CD14-positive monocyte (primary cell): ENCODE measurements at regions not wholly inside any gene's neighbourhood (a gene's known extent, or its start where the extent isn't known, plus 50 kb on each side); places are given as distances from the start of the nearest gene placed in this dataset.
"Not testable (repeated sequence)": the region's sequence is repeated elsewhere in the genome, so short reads cannot be mapped to it uniquely, and the experiment has no call there.

Experiments used
- DNase-seq, 3 donors: peaks; one replicate each; pipeline ENCODE4 v3.0.0-alpha.2; 2011 to 2022
- H2AFZ ChIP-seq: 2 replicates; pipeline ENCODE4 v1.6.0; 2012; ENCODE audit warnings: mild to moderate bottlenecking, low read depth, low read length, inconsistent platforms; ENCODE audit not compliant: insufficient read depth, poor library complexity, severe bottlenecking
- H3K27ac ChIP-seq, 2 donors: 1 replicate in 1 of 2; 2 replicates in 1 of 2; pipeline ENCODE4 v1.5.1; 2012 to 2013; ENCODE audit warnings: low read length in 2 of 2, control low read depth in 1 of 2, inconsistent platforms in 1 of 2, low read depth in 1 of 2, mild to moderate bottlenecking in 1 of 2
- H3K27me3 ChIP-seq, 2 donors: one replicate each; pipeline versions ENCODE4 v1.6.0 to v1.6.1; 2011 to 2013; ENCODE audit warnings: low read length in 2 of 2; ENCODE audit not compliant: control insufficient read depth in 2 of 2, insufficient read depth in 2 of 2
- H3K36me3 ChIP-seq, 2 donors: replicated peaks in 1 of 2; 1 replicate in 1 of 2; 2 replicates in 1 of 2; pipeline versions ENCODE4 v1.5.1 to v1.6.1; 2012 to 2013; ENCODE audit warnings: low read length in 2 of 2, control low read depth in 1 of 2, inconsistent platforms in 1 of 2, mild to moderate bottlenecking in 1 of 2; ENCODE audit not compliant: insufficient read depth in 2 of 2, control insufficient read depth in 1 of 2
- H3K4me1 ChIP-seq, 2 donors: 1 replicate in 1 of 2; 2 replicates in 1 of 2; pipeline versions ENCODE4 v1.5.1 to v1.6.1; 2012 to 2013; ENCODE audit warnings: low read length in 2 of 2, control low read depth in 1 of 2, inconsistent platforms in 1 of 2, mild to moderate bottlenecking in 1 of 2, moderate library complexity in 1 of 2; ENCODE audit not compliant: insufficient read depth in 2 of 2, control insufficient read depth in 1 of 2
- H3K4me2 ChIP-seq: replicated peaks from 2 replicates; pipeline ENCODE3; 2012; ENCODE audit warnings: low read length, moderate library complexity, mild to moderate bottlenecking; ENCODE audit not compliant: poor library complexity, severe bottlenecking; ENCODE audit errors: extremely low read depth
- H3K4me3 ChIP-seq, 3 experiments: fragments of 200-600 bp in 1 of 3; sonication (generic) in 1 of 3; replicated peaks in 1 of 3; 1 replicate in 2 of 3; 2 replicates in 1 of 3; pipeline ENCODE4 v1.5.1; 2011 to 2013; ENCODE audit warnings: low read length in 3 of 3, mild to moderate bottlenecking in 3 of 3, control low read depth in 2 of 3, low read depth in 2 of 3, inconsistent platforms in 1 of 3, moderate library complexity in 1 of 3
- H3K79me2 ChIP-seq: 2 replicates; pipeline ENCODE4 v1.6.0; 2012; ENCODE audit warnings: mild to moderate bottlenecking, control low read depth, inconsistent platforms, low read length, moderate library complexity; ENCODE audit not compliant: insufficient read depth
- H3K9ac ChIP-seq: 2 replicates; pipeline ENCODE4 v1.6.0; 2017; ENCODE audit warnings: low read length, mild to moderate bottlenecking; ENCODE audit not compliant: insufficient read depth, poor library complexity, severe bottlenecking
- H3K9me3 ChIP-seq, 2 donors: replicated peaks in 1 of 2; 1 replicate in 1 of 2; 2 replicates in 1 of 2; pipeline versions ENCODE4 v1.5.1 to v1.6.1; 2012 to 2013; ENCODE audit warnings: low read length in 2 of 2, control low read depth in 1 of 2; ENCODE audit not compliant: control insufficient read depth in 1 of 2, insufficient read depth in 1 of 2
- H4K20me1 ChIP-seq: 2 replicates; pipeline ENCODE4 v1.6.0; 2012; ENCODE audit warnings: mild to moderate bottlenecking, low read length, control low read depth, moderate library complexity; ENCODE audit not compliant: insufficient read depth
- H3K27ac Mint-ChIP-seq, 7 donors: one replicate each; pipeline ENCODE4 v1.8.0; 2020; ENCODE audit warnings: mild to moderate bottlenecking in 7 of 7, mixed read lengths in 7 of 7, moderate library complexity in 6 of 7, inconsistent platforms in 2 of 7
- H3K27me3 Mint-ChIP-seq, 3 donors: one replicate each; pipeline ENCODE4 v1.8.0; 2021 to 2022; ENCODE audit warnings: low read depth in 3 of 3, mild to moderate bottlenecking in 3 of 3, mixed read lengths in 3 of 3, moderate library complexity in 3 of 3, inconsistent platforms in 1 of 3
- H3K36me3 Mint-ChIP-seq, 2 donors: one replicate each; pipeline ENCODE4 v1.8.0; 2020; ENCODE audit warnings: mixed read lengths in 2 of 2, inconsistent platforms in 1 of 2, mild to moderate bottlenecking in 1 of 2
- H3K4me1 Mint-ChIP-seq: one replicate; pipeline ENCODE4 v1.8.0; 2020; ENCODE audit warnings: mild to moderate bottlenecking, mixed read lengths
- H3K4me3 Mint-ChIP-seq, 2 donors: one replicate each; pipeline ENCODE4 v1.8.0; 2020; ENCODE audit warnings: mild to moderate bottlenecking in 2 of 2, mixed read lengths in 2 of 2, moderate library complexity in 1 of 2
- H3K9me3 Mint-ChIP-seq, 7 donors: one replicate each; pipeline ENCODE4 v1.8.0; 2020 to 2022; ENCODE audit warnings: mixed read lengths in 7 of 7, mild to moderate bottlenecking in 6 of 7, moderate library complexity in 6 of 7, inconsistent platforms in 2 of 7
- WGBS: methylation state at CpG from one replicate; pipeline ENCODE4 v1.1.5; 2013; ENCODE audit warnings: missing lambda C conversion rate; ENCODE audit not compliant: insufficient coverage; 5-methylcytosine and 5-hydroxymethylcytosine counted together
- intact Hi-C, 2 donors: fragments of 100-400 bp; cut with micrococcal nuclease; formaldehyde crosslinking; loops; one replicate each; pipeline versions ENCODE4 v1.15.0 to v1.15.1; 2023
- TF ChIP-seq, protein P1 (sequence below): fragments of 200-600 bp; IDR thresholded peaks from one replicate; pipeline ENCODE4 v1.8.0; 2022; ENCODE audit warnings: antibody characterized with exemption, mild to moderate bottlenecking

- H3K27ac ChIP-seq, result no peak overlapping the region
- intact Hi-C loops, result no loop called here
- DNase-seq, result no peak
- WGBS, result no CpG with 5 or more reads among the region's 2 CpGs
- Mint-ChIP-seq H3K36me3 (no peaks in the 10 kb centered on the region), H3K9me3 (peaks cover 2 to 17% (median 11%) of the 10 kb centered on the region in 7 donors), H3K27me3 (peaks cover 0 to 1% (median 0%) of the 10 kb centered on the region in 3 donors), H3K4me1 (no peaks in the 10 kb centered on the region), H3K4me3 (no peak overlapping the region), H3K27ac (no peak overlapping the region)
- no peaks in the 10 kb centered on the region for H4K20me1 ChIP-seq
- no peak overlapping the region for H3K9ac ChIP-seq
- H3K4me3 ChIP-seq, result no peak overlapping the region
- TF ChIP-seq, protein P1, sequence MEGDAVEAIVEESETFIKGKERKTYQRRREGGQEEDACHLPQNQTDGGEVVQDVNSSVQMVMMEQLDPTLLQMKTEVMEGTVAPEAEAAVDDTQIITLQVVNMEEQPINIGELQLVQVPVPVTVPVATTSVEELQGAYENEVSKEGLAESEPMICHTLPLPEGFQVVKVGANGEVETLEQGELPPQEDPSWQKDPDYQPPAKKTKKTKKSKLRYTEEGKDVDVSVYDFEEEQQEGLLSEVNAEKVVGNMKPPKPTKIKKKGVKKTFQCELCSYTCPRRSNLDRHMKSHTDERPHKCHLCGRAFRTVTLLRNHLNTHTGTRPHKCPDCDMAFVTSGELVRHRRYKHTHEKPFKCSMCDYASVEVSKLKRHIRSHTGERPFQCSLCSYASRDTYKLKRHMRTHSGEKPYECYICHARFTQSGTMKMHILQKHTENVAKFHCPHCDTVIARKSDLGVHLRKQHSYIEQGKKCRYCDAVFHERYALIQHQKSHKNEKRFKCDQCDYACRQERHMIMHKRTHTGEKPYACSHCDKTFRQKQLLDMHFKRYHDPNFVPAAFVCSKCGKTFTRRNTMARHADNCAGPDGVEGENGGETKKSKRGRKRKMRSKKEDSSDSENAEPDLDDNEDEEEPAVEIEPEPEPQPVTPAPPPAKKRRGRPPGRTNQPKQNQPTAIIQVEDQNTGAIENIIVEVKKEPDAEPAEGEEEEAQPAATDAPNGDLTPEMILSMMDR, result no peak
- H3K27me3 ChIP-seq, result no peaks in the 10 kb centered on the region
- H3K36me3 ChIP-seq, result no peaks in the 10 kb centered on the region
- peaks cover 0 to 7% of the 10 kb centered on the region in 2 donors for H3K9me3 ChIP-seq
- no peaks in the 10 kb centered on the region for H3K79me2 ChIP-seq
- no peak overlapping the region for H2AFZ ChIP-seq
- H3K4me2 ChIP-seq, result no peak overlapping the region
- no peaks in the 10 kb centered on the region for H3K4me1 ChIP-seq
Observed at GRCh38 chr5:125085797-125086505, 339.5 kb upstream of the ZNF608 start.

DNA sequence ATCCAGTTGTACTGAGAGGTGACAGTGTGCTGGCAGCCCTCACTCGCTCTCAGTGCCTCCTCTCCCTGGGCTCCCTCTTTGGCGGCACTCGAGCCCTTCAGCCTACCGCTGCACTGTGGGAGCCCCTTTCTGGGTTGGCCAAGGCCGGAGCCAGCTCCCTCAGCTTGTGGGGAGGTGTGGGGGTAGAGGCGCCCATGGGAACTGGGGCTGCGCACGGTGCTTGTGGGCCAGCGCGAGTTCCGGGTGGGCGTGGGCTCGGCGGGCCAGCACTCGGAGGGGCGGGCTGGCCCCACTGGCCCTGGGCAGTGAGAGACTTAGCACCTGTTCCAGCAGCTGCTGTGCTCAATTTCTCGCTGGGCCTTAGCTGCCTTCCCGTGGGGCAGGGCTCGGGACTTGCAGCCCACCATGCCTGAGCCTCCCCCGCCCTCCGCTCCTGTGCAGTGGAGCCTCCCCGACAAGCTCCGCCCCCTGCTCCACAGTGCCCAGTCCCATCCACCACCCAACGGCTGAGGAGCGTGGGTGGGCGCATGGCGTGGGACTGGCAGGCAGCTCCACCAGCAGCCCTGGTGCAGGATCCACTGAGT is 342.2 kb upstream of the ZNF608 start:
- no peaks in the 10 kb centered on the region for H4K20me1 ChIP-seq
- peaks cover 11 to 27% (median 14%) of the 10 kb centered on the region in 7 donors for H3K9me3 Mint-ChIP-seq
- peaks cover 0 to 1% (median 1%) of the 10 kb centered on the region in 3 donors for H3K27me3 Mint-ChIP-seq
- TF ChIP-seq, protein P1, result no peak
- DNase-seq, result no peak
- no peaks in the 10 kb centered on the region for H3K36me3 ChIP-seq
- H3K4me3 Mint-ChIP-seq, result no peak overlapping the region
- WGBS, result 98% methylated on average over 21 of the region's 27 CpGs
- no peak overlapping the region for H2AFZ ChIP-seq
- H3K27me3 ChIP-seq, result no peaks in the 10 kb centered on the region
- peak overlapping the region in 1 of 7 donors; percentile 31 for H3K27ac Mint-ChIP-seq
- no peak overlapping the region for H3K4me3 ChIP-seq
- no peaks in the 10 kb centered on the region for H3K36me3 Mint-ChIP-seq
- H3K4me2 ChIP-seq, result no peak overlapping the region
- H3K4me1 ChIP-seq, result no peaks in the 10 kb centered on the region
- peaks cover 0 to 14% of the 10 kb centered on the region in 2 donors for H3K9me3 ChIP-seq
- H3K9ac ChIP-seq, result no peak overlapping the region
- intact Hi-C loops, result no loop called here
- no peaks in the 10 kb centered on the region for H3K79me2 ChIP-seq
- no peaks in the 10 kb centered on the region for H3K4me1 Mint-ChIP-seq
- H3K27ac ChIP-seq, result no peak overlapping the region

GRCh38 chr5:125092138-125092537 is 345.7 kb upstream of the ZNF608 start:
- H3K4me3 Mint-ChIP-seq, H3K36me3 Mint-ChIP-seq, H3K27me3 ChIP-seq, H3K4me1 Mint-ChIP-seq, H3K27ac Mint-ChIP-seq, H3K36me3 ChIP-seq, intact Hi-C loops, H3K4me3 ChIP-seq, H3K4me2 ChIP-seq, H2AFZ ChIP-seq, H3K9ac ChIP-seq, DNase-seq, H3K4me1 ChIP-seq, H4K20me1 ChIP-seq, H3K27me3 Mint-ChIP-seq, H3K27ac ChIP-seq, H3K79me2 ChIP-seq: not testable (repeated sequence)
- peaks cover 0 to 14% of the 10 kb centered on the region in 2 donors for H3K9me3 ChIP-seq
- no CpG with 5 or more reads among the region's 3 CpGs for whole genome bisulfite sequencing
- H3K9me3 Mint-ChIP-seq, result peaks cover 12 to 25% (median 14%) of the 10 kb centered on the region in 7 donors
